ENCODE measurements at regions not wholly inside any gene's neighbourhood (a gene's known extent, or its start where the extent isn't known, plus 50 kb on each side); places are given as distances from the start of the nearest gene placed in this dataset.
"Not testable (repeated sequence)": the region's sequence is repeated elsewhere in the genome, so short reads cannot be mapped to it uniquely, and the experiment has no call there.

DNA sequence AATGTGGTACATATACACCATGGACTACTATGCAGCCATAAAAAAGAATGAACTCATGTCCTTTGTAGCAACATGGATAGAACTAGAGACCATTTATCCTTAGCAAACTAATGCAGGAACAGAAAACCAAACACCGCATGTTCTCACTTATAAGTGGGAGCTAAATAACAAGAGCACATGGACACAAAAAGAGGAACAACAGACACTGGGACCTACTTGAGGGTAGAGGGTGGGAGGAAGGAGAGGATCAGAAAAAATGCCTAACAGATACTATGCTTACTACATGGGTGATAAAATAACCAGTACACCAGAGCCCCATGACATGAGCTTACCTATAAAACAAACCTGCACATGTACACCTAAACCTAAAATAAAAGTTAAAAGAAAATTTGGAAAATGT lies 82.0 kb upstream of the ADRB2 start:
- not testable (repeated sequence) for DNase-seq

DNA sequence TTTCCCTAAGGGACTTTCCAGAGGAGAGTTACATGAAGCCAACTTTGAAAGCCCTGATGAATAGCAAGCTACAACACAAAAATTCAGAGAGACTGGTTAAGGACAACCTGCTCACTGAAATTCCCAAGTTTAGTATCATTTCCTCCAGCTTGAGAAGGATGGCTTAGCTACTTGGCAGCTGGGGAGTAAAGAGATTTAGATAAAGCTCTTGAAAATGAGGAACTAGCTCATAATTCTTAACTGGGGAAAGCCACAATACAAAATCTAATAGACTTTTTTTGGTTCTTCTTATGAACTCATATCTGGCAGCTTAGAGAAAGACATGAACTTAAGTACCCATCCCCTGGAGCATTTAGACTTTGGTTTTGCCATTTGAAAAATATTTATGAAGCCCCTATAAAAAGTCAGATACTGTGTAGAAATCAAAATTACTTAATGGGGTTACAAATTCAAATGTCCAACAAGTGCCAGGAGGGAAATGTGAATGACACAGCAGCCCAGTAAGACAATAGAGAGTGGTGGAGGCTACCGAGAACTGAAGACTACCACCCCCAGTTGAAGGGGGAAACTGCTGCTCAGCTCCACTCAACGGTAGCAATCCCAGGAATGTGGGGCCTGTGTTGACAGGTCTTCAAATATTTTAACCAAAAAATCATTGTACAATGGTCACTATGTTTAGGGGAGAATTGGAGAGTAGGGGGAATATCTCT lies 79.4 kb upstream of the ADRB2 start:
- DNase-seq, result no peak

- DNase-seq, result no peak
Observed at GRCh38 chr5:148747536-148747906, 78.9 kb upstream of the ADRB2 start.

GRCh38 chr5:148748702-148749392 lies 77.6 kb upstream of the ADRB2 start:
- no peak for DNase-seq

DNA sequence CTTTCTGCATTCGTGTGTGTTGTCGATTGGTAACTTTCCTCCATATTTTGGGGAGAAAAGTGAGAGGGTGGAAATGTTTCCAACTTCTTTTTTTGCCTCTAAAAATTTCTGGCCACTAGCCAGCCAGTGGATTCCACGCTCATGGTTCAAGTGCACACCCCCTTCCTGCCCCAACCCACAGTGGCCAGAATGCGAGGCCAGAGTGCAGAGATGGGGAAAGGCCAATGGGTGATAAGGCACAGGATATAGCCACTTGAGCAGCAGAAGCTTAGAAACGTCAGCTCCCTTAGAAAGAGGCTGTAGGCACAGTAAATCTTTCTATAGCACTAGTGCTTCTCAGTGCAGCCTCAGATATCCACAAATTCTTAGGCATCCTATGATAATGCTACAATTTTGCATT lies 75.8 kb upstream of the ADRB2 start:
- DNase-seq, result no peak

GRCh38 chr5:148751025-148751424 lies 75.4 kb upstream of the ADRB2 start:
- no peak for DNase-seq

DNA sequence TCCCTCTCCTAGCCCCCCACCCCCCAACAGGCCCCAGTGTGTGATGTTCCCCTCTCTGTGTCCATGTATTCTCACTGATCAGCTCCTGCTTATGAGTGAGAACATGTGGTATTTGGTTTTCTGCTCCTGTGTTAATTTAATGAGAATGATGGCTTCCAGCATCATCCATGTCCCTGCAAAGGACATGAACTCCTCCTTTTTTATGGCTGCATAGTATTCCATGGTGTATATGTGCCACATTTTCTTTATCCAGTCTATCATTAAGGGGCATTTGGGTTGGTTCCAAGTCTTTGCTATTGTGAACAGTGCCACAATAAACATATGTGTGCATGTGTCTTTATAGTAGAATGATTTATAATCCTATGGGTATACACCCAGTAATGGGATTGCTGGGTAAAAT lies 74.0 kb upstream of the ADRB2 start:
- DNase-seq, result not testable (repeated sequence)

GRCh38 chr5:148759101-148759500 lies 67.3 kb upstream of the ADRB2 start:
- DNase-seq, result no peak

- DNase-seq, result no peak
Observed at GRCh38 chr5:148760945-148761638, 65.3 kb upstream of the ADRB2 start.

DNA sequence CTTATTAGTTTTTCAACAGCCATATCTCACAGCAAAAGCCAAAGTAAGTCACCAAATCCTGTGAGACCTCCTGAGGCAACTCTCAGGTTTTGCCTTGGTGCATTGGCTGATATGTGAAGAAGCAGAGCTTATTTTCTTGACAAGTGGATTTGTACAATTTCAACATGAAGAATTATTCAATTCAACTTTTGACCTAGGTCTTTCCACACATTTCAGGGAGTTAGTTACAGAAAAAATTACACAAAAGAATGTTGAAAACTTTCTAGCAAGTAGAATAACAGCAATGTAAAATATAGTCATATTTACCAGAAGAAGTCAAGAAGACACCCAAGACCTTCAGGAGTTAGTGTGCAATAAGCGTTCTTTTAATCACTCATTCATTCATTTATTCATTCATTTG lies 62.4 kb upstream of the ADRB2 start:
- DNase-seq, result no peak

GRCh38 chr5:148765061-148765460 lies 61.4 kb upstream of the ADRB2 start:
- no peak for DNase-seq

- no peak for DNase-seq
Observed at GRCh38 chr5:148768806-148769415, 57.5 kb upstream of the ADRB2 start.

DNA sequence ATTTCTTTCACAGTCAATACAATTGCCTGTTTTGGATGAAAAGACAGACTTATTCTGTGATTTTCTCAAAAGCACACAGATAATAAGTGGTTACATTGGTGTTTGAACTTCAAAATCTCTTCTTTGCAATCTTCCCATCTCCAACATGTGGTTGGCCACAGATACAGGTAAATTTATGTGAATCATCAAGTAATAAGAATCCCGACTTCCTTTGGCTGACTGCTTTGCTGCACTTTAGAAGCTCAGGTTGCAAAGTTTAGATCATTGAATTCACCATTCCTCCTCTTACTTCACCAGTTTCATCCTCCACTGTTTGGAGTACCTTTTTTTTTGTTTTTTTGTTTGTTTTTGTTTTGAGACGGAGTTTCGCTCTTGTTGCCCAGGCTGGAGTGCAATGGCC lies 56.5 kb upstream of the ADRB2 start:
- DNase-seq, result no peak

- DNase-seq, result no peak
Observed at GRCh38 chr5:148774313-148774712, 52.1 kb upstream of the ADRB2 start.

GRCh38 chr5:148776261-148776660 lies 50.1 kb upstream of the ADRB2 start:
- no peak for DNase-seq

All from NCI-H1417 treated with DMSO at 0.1 percent for 48 hours (cell line).